Lower lobe of right lung (tissue), 2 donors: ENCODE measurements at regions not wholly inside any gene's neighbourhood (a gene's known extent, or its start where the extent isn't known, plus 50 kb on each side); places are given as distances from the start of the nearest gene placed in this dataset.

ENCODE experiments used
- ATAC-seq, 2 donors: fragments of 200-7000 bp; cut with Tn5 transposase; one replicate each; pipeline ENCODE4 v1.9.1; 2020 to 2022; ENCODE audit warnings: mild to moderate bottlenecking in 2 of 2, moderate library complexity in 2 of 2
- DNase-seq: peaks from one replicate; pipeline ENCODE4 v3.0.0-alpha.2; 2020
- H3K27ac ChIP-seq: fragments of 200-600 bp; one replicate; pipeline ENCODE4 v1.8.0; 2022
- H3K27me3 ChIP-seq: fragments of 200-600 bp; one replicate; pipeline ENCODE4 v1.8.0; 2022; ENCODE audit warnings: low read depth
- H3K36me3 ChIP-seq: fragments of 200-600 bp; one replicate; pipeline ENCODE4 v1.8.0; 2022; ENCODE audit warnings: mild to moderate bottlenecking
- H3K4me1 ChIP-seq: fragments of 200-600 bp; one replicate; pipeline ENCODE4 v1.8.0; 2022
- H3K4me3 ChIP-seq: fragments of 200-600 bp; one replicate; pipeline ENCODE4 v1.8.0; 2022; ENCODE audit warnings: mild to moderate bottlenecking
- H3K9me3 ChIP-seq: fragments of 200-600 bp; one replicate; pipeline ENCODE4 v1.8.0; 2022
- CTCF ChIP-seq: fragments of 200-600 bp; IDR thresholded peaks from one replicate; pipeline ENCODE4 v1.8.0; 2022; ENCODE audit warnings: antibody characterized with exemption, mild to moderate bottlenecking
- intact Hi-C: fragments of 100-400 bp; cut with DNase I; formaldehyde crosslinking; loops from one replicate; pipeline ENCODE4 v1.11.0; 2022
- donor health status: DM: no; HTN: yes; CAD: no; lungs with severe emphysema.

GRCh38 chr1:4959216-4959615 lies 304.8 kb downstream of the AJAP1 start:
- no peak for ATAC-seq
- intact Hi-C loops = no loop called here

GRCh38 chr1:4957027-4957426 lies 302.6 kb downstream of the AJAP1 start:
- H3K36me3 ChIP-seq = no peaks in the 10 kb centered on the region
- H3K27ac ChIP-seq = no peak overlapping the region
- no peaks in the 10 kb centered on the region for H3K27me3 ChIP-seq
- no peak for ATAC-seq
- intact Hi-C loops = no loop called here
- DNase-seq = no peak
- H3K4me3 ChIP-seq = no peak overlapping the region
- no peaks in the 10 kb centered on the region for H3K4me1 ChIP-seq
- H3K9me3 ChIP-seq = peaks cover 11% of the 10 kb centered on the region
- TF ChIP-seq CTCF = no peak

More at GRCh38 chr1:4959216-4959615, 304.8 kb downstream of the AJAP1 start:
- Histone ChIP-seq H3K4me1 (no peaks in the 10 kb centered on the region), H3K4me3 (no peak overlapping the region), H3K27me3 (peaks cover 5% of the 10 kb centered on the region), H3K36me3 (no peaks in the 10 kb centered on the region), H3K9me3 (peaks cover 9% of the 10 kb centered on the region), H3K27ac (no peak overlapping the region)
- no peak for TF ChIP-seq CTCF
- no peak for DNase-seq

- Histone ChIP-seq H3K36me3 (no peaks in the 10 kb centered on the region), H3K9me3 (peaks cover 11% of the 10 kb centered on the region), H3K27me3 (no peaks in the 10 kb centered on the region), H3K27ac (no peak overlapping the region), H3K4me3 (no peak overlapping the region), H3K4me1 (no peaks in the 10 kb centered on the region)
- DNase-seq (no peak), ATAC-seq (no peak)
- intact Hi-C loops = no loop called here
- no peak for TF ChIP-seq CTCF
These were observed 300.0 kb downstream of the AJAP1 start for GRCh38 chr1:4954392-4954791.

- Histone ChIP-seq H3K4me3 (no peak overlapping the region), H3K27ac (no peak overlapping the region), H3K4me1 (no peaks in the 10 kb centered on the region), H3K36me3 (no peaks in the 10 kb centered on the region), H3K27me3 (no peaks in the 10 kb centered on the region), H3K9me3 (peaks cover 11% of the 10 kb centered on the region)
- ATAC-seq (no peak), DNase-seq (no peak)
- intact Hi-C loops = no loop called here
- TF ChIP-seq CTCF = no peak
These were observed 297.2 kb downstream of the AJAP1 start for GRCh38 chr1:4951601-4952000.

GRCh38 chr1:4946343-4946742 lies 291.9 kb downstream of the AJAP1 start:
- DNase-seq = no peak

More at GRCh38 chr1:4946343-4946742, 291.9 kb downstream of the AJAP1 start:
- no peak overlapping the region for H3K4me3 ChIP-seq
- H3K4me1 ChIP-seq = no peaks in the 10 kb centered on the region
- no peaks in the 10 kb centered on the region for H3K36me3 ChIP-seq
- H3K27me3 ChIP-seq = no peaks in the 10 kb centered on the region
- ATAC-seq = no peak
- no peak for TF ChIP-seq CTCF
- no peaks in the 10 kb centered on the region for H3K9me3 ChIP-seq
- no peak overlapping the region for H3K27ac ChIP-seq
- intact Hi-C loops = no loop called here
